Ovary (tissue), 7 donors: ENCODE measurements at regions not wholly inside any gene's neighbourhood (a gene's known extent, or its start where the extent isn't known, plus 50 kb on each side); places are given as distances from the start of the nearest gene placed in this dataset.

ENCODE experiments used
- DNase-seq, 5 donors: peaks; one replicate each; pipeline ENCODE4 v3.0.0-alpha.2; 2019 to 2020
- H3K27ac ChIP-seq, 2 donors: fragments of 200-600 bp; one replicate each; pipeline versions ENCODE4 v1.5.1 to v1.8.0; 2019 to 2022
- H3K27me3 ChIP-seq: fragments of 200-600 bp; one replicate; pipeline ENCODE4 v1.8.0; 2022
- H3K36me3 ChIP-seq: fragments of 200-600 bp; sonication (generic); one replicate; pipeline ENCODE4 v1.5.1; 2019
- H3K4me1 ChIP-seq: one replicate; pipeline ENCODE4 v1.8.1; 2013; ENCODE audit warnings: mild to moderate bottlenecking, moderate library complexity; ENCODE audit not compliant: insufficient read depth
- H3K4me3 ChIP-seq: fragments of 200-600 bp; sonication (generic); one replicate; pipeline ENCODE4 v1.5.1; 2017
- H3K9me3 ChIP-seq, 2 donors: fragments of 200-600 bp in 1 of 2; sonication (generic) in 1 of 2; one replicate each; pipeline versions ENCODE4 v1.5.1 to v1.8.1; 2013 to 2019; ENCODE audit warnings: mild to moderate bottlenecking in 1 of 2, moderate library complexity in 1 of 2
- CTCF ChIP-seq, 3 donors: fragments of 450-650 bp in 2 of 3; fragments of 200-600 bp in 1 of 3; IDR thresholded peaks; one replicate each; pipeline versions ENCODE4 v1.5.1 to v1.8.0; 2016 to 2022; ENCODE audit warnings: antibody characterized with exemption in 3 of 3, mild to moderate bottlenecking in 1 of 3
- EP300 ChIP-seq: sonication (generic); formaldehyde crosslinking; IDR thresholded peaks from one replicate; pipeline ENCODE4 v1.6.1; 2017; ENCODE audit warnings: antibody characterized with exemption
- POLR2A ChIP-seq: fragments of 450-650 bp; IDR thresholded peaks from one replicate; pipeline ENCODE4 v1.6.1; 2017; ENCODE audit warnings: antibody characterized with exemption, mild to moderate bottlenecking, moderate library complexity
- WGBS, 3 donors: extraction: QIAGEN DNeasy Blood & Tissue Kit in 1 of 3; methylation state at CpG; one replicate each; pipeline versions ENCODE4 v1.1.5 to v1.1.7; 2013 to 2017; 5-methylcytosine and 5-hydroxymethylcytosine counted together
- intact Hi-C, 4 donors: fragments of 100-400 bp; cut with DNase I; formaldehyde crosslinking; loops; one replicate each; pipeline versions ENCODE4 v1.11.0 to v1.15.1; 2022 to 2023
- donor health status: DM: no; HTN: no; CAD: no; lungs with moderate emphysema.
- donor health status: DM: no; HTN: no; CAD: no.
- donor health status: Bipolar disorder and iron deficiency.
- donor health status: DM: no; HTN: no; CAD: no.
- donor health status: DM: yes; HTN: yes; CAD: no.

DNA sequence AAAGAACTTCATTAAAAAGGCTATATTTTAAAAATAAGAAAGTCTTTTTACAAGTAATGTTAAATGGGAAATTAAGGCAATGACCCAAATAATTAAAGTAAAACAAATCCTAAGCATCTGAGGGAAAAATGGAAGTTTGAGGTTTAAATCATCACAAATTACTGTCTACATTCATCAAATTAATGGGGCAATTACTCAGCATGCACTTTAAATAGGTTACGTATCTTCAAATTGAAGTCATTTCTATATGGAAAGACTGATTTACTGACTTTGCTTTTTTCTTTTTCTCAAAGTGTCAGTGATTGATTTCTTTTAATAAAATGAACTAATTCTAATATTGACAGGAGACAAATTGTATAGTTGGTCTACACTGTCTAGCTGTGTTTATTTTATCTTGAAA is 1452.3 kb downstream of the NCAM2 start:
- Histone ChIP-seq H3K4me1 (no peaks in the 10 kb centered on the region), H3K36me3 (no peaks in the 10 kb centered on the region), H3K27ac (no peak overlapping the region), H3K4me3 (no peak overlapping the region), H3K27me3 (no peaks in the 10 kb centered on the region), H3K9me3 (no peaks in the 10 kb centered on the region)
- intact Hi-C loops = no loop called here
- 82 to 88% (median 87%) methylated on average over 1 of the region's 1 CpG for WGBS, 3 donors
- no peak for TF ChIP-seq CTCF (IDR thresholded peaks at IDR 0.05)
- TF ChIP-seq POLR2A = no peak
- no peak for TF ChIP-seq EP300
- DNase-seq = no peak

DNA sequence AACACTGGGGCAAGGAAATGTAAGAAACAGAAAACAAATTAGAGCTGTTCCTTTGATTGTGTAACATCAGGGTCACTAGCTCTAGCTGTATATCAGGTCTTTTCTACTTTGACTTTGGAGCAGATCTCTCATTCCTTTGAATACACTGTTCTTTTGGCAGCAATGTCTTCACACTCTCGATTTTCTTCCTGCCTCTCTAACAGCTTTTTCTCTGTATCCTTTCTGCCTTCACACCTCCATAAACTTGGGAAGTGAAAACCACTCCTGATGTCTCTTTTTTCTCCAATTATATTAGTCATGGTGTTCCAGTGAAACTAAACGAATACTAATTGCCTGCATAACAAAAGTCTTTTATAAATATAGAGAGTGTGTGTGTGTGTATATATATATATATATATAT is 1458.0 kb downstream of the NCAM2 start:
- no peak for DNase-seq
- no peak overlapping the region for H3K27ac ChIP-seq
- TF ChIP-seq EP300 = no peak
- no peak for TF ChIP-seq POLR2A
- no peak for TF ChIP-seq CTCF (IDR thresholded peaks at IDR 0.05)
- WGBS, 3 donors = 47 to 48% (median 48%) methylated on average over 2 of the region's 2 CpGs
- no peaks in the 10 kb centered on the region for H3K4me1 ChIP-seq
- peaks cover 2% of the 10 kb centered on the region for H3K27me3 ChIP-seq
- no peak overlapping the region for H3K4me3 ChIP-seq
- H3K9me3 ChIP-seq = no peaks in the 10 kb centered on the region
- intact Hi-C loops = no loop called here
- H3K36me3 ChIP-seq = no peaks in the 10 kb centered on the region

- intact Hi-C loops = no loop called here
- 85 to 98% (median 94%) methylated on average over 1 of the region's 1 CpG for WGBS, 3 donors
- DNase-seq = no peak
- TF ChIP-seq CTCF (IDR thresholded peaks at IDR 0.05) (no peak), POLR2A (no peak), EP300 (no peak)
- H3K36me3 ChIP-seq = no peaks in the 10 kb centered on the region
- no peaks in the 10 kb centered on the region for H3K4me1 ChIP-seq
- H3K4me3 ChIP-seq = no peak overlapping the region
- no peak overlapping the region for H3K27ac ChIP-seq
- H3K27me3 ChIP-seq = no peaks in the 10 kb centered on the region
- H3K9me3 ChIP-seq = no peaks in the 10 kb centered on the region
Observed at GRCh38 chr21:22468893-22469292, 1470.7 kb downstream of the NCAM2 start.

DNA sequence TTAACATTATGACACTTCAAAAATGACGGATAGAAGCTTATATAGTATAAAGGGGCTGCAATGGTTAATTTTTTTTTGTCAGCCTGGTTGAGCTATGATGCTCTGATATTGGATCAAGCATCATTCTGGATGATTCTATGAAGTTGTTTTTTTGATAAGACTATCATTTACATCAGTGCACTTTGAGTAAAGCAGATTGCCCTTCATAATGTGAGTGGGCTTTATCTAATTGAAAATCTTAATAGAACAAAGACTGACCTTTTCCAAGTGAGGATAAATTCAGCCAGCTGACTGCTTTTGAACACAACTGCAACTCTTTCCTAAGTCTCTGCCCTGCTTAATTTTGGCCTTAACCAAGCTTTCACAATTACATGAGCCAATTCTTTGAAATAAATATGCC is 1476.2 kb downstream of the NCAM2 start:
- intact Hi-C loops = no loop called here
- no peak for TF ChIP-seq CTCF (IDR thresholded peaks at IDR 0.05)
- TF ChIP-seq EP300 = no peak
- TF ChIP-seq POLR2A = no peak

DNA sequence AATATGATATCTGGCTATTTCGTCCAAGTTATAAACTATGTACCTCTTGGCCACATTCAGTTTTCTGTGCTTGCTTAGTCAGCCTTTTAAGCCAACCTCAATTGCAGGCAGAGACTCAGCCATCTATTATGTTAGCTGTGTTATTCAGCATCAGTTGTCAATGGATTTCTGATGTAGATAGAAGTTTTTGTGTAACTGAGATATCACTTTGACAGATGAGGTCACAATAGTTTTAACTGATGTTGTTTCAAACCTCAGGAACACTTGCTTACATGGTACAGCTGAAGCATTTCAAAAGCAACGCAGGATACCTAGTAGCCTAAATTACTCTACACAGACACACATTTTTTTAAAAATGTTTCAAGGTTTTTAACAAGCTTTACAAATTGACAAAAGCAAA is 1478.0 kb downstream of the NCAM2 start:
- H3K9me3 ChIP-seq = peaks cover 0 to 3% of the 10 kb centered on the region in 2 donors
- WGBS, 3 donors = 65 to 82% (median 72%) methylated on average over 2 of the region's 2 CpGs
- no peak overlapping the region for H3K27ac ChIP-seq
- TF ChIP-seq EP300 (no peak), POLR2A (no peak), CTCF (IDR thresholded peaks at IDR 0.05) (no peak)
- no peaks in the 10 kb centered on the region for H3K4me1 ChIP-seq
- no peak for DNase-seq
- H3K36me3 ChIP-seq = no peaks in the 10 kb centered on the region
- H3K4me3 ChIP-seq = no peak overlapping the region
- H3K27me3 ChIP-seq = no peaks in the 10 kb centered on the region
- intact Hi-C loops = no loop called here

More for the DNA sequence above, 1476.2 kb downstream of the NCAM2 start:
- Histone ChIP-seq H3K4me3 (no peak overlapping the region), H3K27ac (no peak overlapping the region), H3K36me3 (no peaks in the 10 kb centered on the region), H3K9me3 (peaks cover 0 to 3% of the 10 kb centered on the region in 2 donors), H3K27me3 (no peaks in the 10 kb centered on the region), H3K4me1 (no peaks in the 10 kb centered on the region)
- DNase-seq = no peak
- WGBS, 3 donors = 72 to 83% (median 79%) methylated on average over 1 of the region's 1 CpG
